K562 (cell line): ENCODE measurements at regions not wholly inside any gene's neighbourhood (a gene's known extent, or its start where the extent isn't known, plus 50 kb on each side); places are given as distances from the start of the nearest gene placed in this dataset.

Source experiments
- ATAC-seq: fragments of 200-7000 bp; cut with Tn5 transposase; 3 replicates; pipeline ENCODE4 v1.9.1; 2020; ENCODE audit warnings: moderate library complexity
- BruUV-seq: library from RNA; stranded (reverse); fragments of 400-500 nt; replicated peaks from 2 replicates; lab custom pipeline; 2021; lab: Mats Ljungman, UMichigan
- CTCF ChIA-PET: fragments of 300-600 bp; formaldehyde crosslinking; extraction: SDS; loops from one replicate; lab custom pipeline; 2021; ENCODE audit warnings: low intra/inter-chr PET ratio; lab: Yijun Ruan, JAX
- POLR2A ChIA-PET: fragments of 300-600, 350-650 bp; sonication (Branson Sonifier 250); formaldehyde crosslinking; extraction: SDS; loops from one replicate; lab custom pipeline; 2021; ENCODE audit warnings: antibody characterized with exemption, inconsistent platforms; lab: Yijun Ruan, JAX
- DNase-seq, 4 experiments: peaks; one replicate each; pipeline versions ENCODE4 v3.0.0 to v3.0.0-alpha.2; 2011 to 2018; ENCODE audit warnings: low spot score in 3 of 4, mixed read lengths in 3 of 4; ENCODE audit errors: extremely low read depth in 1 of 4
- FAIRE-seq: peaks from 2 replicates; lab custom pipeline; 2011; peaks lifted over from hg19 to GRCh38; lab: Jason Lieb, UNC
- H2AFZ ChIP-seq: 2 replicates; pipeline ENCODE4 v1.6.0; 2011; ENCODE audit warnings: low read depth, low read length, control low read depth, inconsistent platforms
- H3K27ac ChIP-seq: fragments of 200-600 bp; 3 replicates; pipeline ENCODE4 v1.8.0; 2011; ENCODE audit warnings: low read depth, mild to moderate bottlenecking, control low read depth, inconsistent platforms, low read length, moderate library complexity, mixed read lengths; ENCODE audit errors: extremely low read depth
- H3K27me3 ChIP-seq, 2 experiments: fragments of 300-600 bp in 1 of 2; 2 replicates in 1 of 2; 3 replicates in 1 of 2; pipeline versions ENCODE4 v1.6.0 to v1.8.0; 2011; ENCODE audit warnings: inconsistent platforms in 2 of 2, low read length in 2 of 2, mild to moderate bottlenecking in 1 of 2, mixed read lengths in 1 of 2, moderate library complexity in 1 of 2; ENCODE audit not compliant: control insufficient read depth in 2 of 2, insufficient read depth in 2 of 2
- H3K36me3 ChIP-seq: fragments of 300-600 bp; 3 replicates; pipeline ENCODE4 v1.8.0; 2011; ENCODE audit warnings: mild to moderate bottlenecking, low read length, inconsistent platforms; ENCODE audit not compliant: control insufficient read depth, insufficient read depth
- H3K4me1 ChIP-seq, 2 experiments: fragments of 200-600 bp in 1 of 2; replicated peaks in 1 of 2; 2 replicates in 1 of 2; 3 replicates in 1 of 2; pipeline versions ENCODE4 v1.5.1 to v1.8.0; 2011; ENCODE audit warnings: inconsistent platforms in 2 of 2, low read length in 2 of 2, mild to moderate bottlenecking in 1 of 2, mixed read lengths in 1 of 2, moderate library complexity in 1 of 2; ENCODE audit not compliant: control insufficient read depth in 2 of 2, insufficient read depth in 2 of 2
- H3K4me2 ChIP-seq: 2 replicates; pipeline ENCODE4 v1.6.1; 2011; ENCODE audit warnings: low read length, control low read depth, inconsistent platforms, mixed read lengths; ENCODE audit not compliant: insufficient read depth
- H3K4me3 ChIP-seq: fragments of 200-600 bp; sonication (generic), shearing (Covaris generic); 2 replicates; pipeline ENCODE4 v1.5.1; 2016; ENCODE audit warnings: control low read depth, inconsistent platforms
- H3K79me2 ChIP-seq: fragments of 200-600 bp; 3 replicates; pipeline ENCODE4 v1.8.0; 2011; ENCODE audit warnings: low read length, inconsistent platforms; ENCODE audit not compliant: control insufficient read depth, insufficient read depth
- H3K9ac ChIP-seq, 2 experiments: 2 replicates each; pipeline versions ENCODE4 v1.6.0 to v1.6.1; 2011; ENCODE audit warnings: low read depth in 2 of 2, low read length in 2 of 2, control low read depth in 1 of 2, inconsistent platforms in 1 of 2, mild to moderate bottlenecking in 1 of 2, mixed read lengths in 1 of 2; ENCODE audit not compliant: insufficient read depth in 1 of 2
- H3K9me1 ChIP-seq: one replicate; pipeline ENCODE4 v1.6.0; 2011; ENCODE audit warnings: inconsistent platforms, mild to moderate bottlenecking, low read length, moderate library complexity; ENCODE audit not compliant: control insufficient read depth, insufficient read depth
- H3K9me3 ChIP-seq: replicated peaks from 2 replicates; pipeline ENCODE4 v1.5.1; 2011; ENCODE audit warnings: low read depth, low read length, inconsistent platforms; ENCODE audit not compliant: control insufficient read depth, insufficient read depth
- H4K20me1 ChIP-seq: replicated peaks from 2 replicates; pipeline ENCODE4 v1.6.1; 2011; ENCODE audit warnings: low read length, inconsistent platforms, mixed read lengths; ENCODE audit not compliant: control insufficient read depth, insufficient read depth
- CBFA2T3 ChIP-seq: fragments of 450-650 bp; IDR thresholded peaks from 2 replicates; pipeline ENCODE4 v1.6.1; 2017
- FOXA1 ChIP-seq: fragments of 450-650 bp; IDR thresholded peaks from 2 replicates; pipeline ENCODE4 v1.6.1; 2016; ENCODE audit warnings: mild to moderate bottlenecking, borderline replicate concordance
- FOXJ2 ChIP-seq: fragments of 200-800 bp; sonication (Bioruptor generic); IDR thresholded peaks from 2 replicates; pipeline ENCODE4 v1.6.1; 2016; ENCODE audit warnings: missing genetic modification characterization, missing compliant biosample characterization
- FOXP1 ChIP-seq: sonication (generic); formaldehyde crosslinking; IDR thresholded peaks from 2 replicates; pipeline ENCODE4 v1.8.0; 2022; ENCODE audit warnings: mild to moderate bottlenecking, missing genetic modification reagents
- HMGXB4 ChIP-seq: sonication (generic); formaldehyde crosslinking; IDR thresholded peaks from 2 replicates; pipeline ENCODE4 v1.8.1; 2023; ENCODE audit warnings: mild to moderate bottlenecking, missing genetic modification reagents
- MAFF ChIP-seq: IDR thresholded peaks from 2 replicates; pipeline ENCODE4 v1.6.1; 2012; ENCODE audit warnings: low read length, improper control_type of control experiment
- MAFG ChIP-seq: fragments of 450-650 bp; conservative IDR thresholded peaks from 2 replicates; pipeline ENCODE4 v1.6.1; 2016; ENCODE audit warnings: missing genetic modification characterization, missing compliant biosample characterization
- MAFK ChIP-seq: IDR thresholded peaks from 2 replicates; pipeline ENCODE4 v1.6.1; 2011; ENCODE audit warnings: low read length, improper control_type of control experiment
- SRSF7 ChIP-seq: fragments of 200-400 bp; formaldehyde crosslinking; optimal IDR thresholded peaks from 2 replicates; pipeline ENCODE3; 2017; ENCODE audit warnings: mild to moderate bottlenecking, low read depth, low read length
- SUPT5H ChIP-seq: fragments of 450-650 bp; IDR thresholded peaks from 2 replicates; pipeline ENCODE4 v1.6.1; 2016
- XRCC3 ChIP-seq: fragments of 450-650 bp; IDR thresholded peaks from 2 replicates; pipeline ENCODE4 v1.6.1; 2017; ENCODE audit warnings: mild to moderate bottlenecking, moderate library complexity
- ZBTB11 ChIP-seq, 3 experiments: fragments of 200-800 bp in 1 of 3; fragments of 250-450 bp in 1 of 3; fragments of 450-650 bp in 1 of 3; sonication (Bioruptor Pico) in 1 of 3; sonication (Bioruptor generic) in 1 of 3; formaldehyde crosslinking in 1 of 3; IDR thresholded peaks; 2 replicates each; pipeline versions ENCODE4 v1.6.1 to v1.8.0; 2016 to 2022; ENCODE audit warnings: mild to moderate bottlenecking in 2 of 3, missing genetic modification characterization in 2 of 3, missing compliant biosample characterization in 1 of 3, moderate library complexity in 1 of 3
- ZNF316 ChIP-seq: fragments of 450-650 bp; IDR thresholded peaks from 2 replicates; pipeline ENCODE4 v1.6.1; 2016
- WGBS: fragments of 100-300 bp; shearing (Covaris generic); methylation state at CpG from one replicate; pipeline ENCODE4 v1.1.6; 2016; ENCODE audit warnings: low coverage, mixed read lengths; ENCODE audit not compliant: insufficient coverage; ENCODE audit errors: missing lambda C conversion rate; 5-methylcytosine and 5-hydroxymethylcytosine counted together
- in situ Hi-C: fragments of 300-500 bp; cut with MboI; formaldehyde crosslinking; loops from 4 replicates; pipeline ENCODE4 v1.15.0; 2018; ENCODE audit warnings: inconsistent platforms, mixed read lengths
- intact Hi-C: fragments of 100-400 bp; cut with micrococcal nuclease; formaldehyde crosslinking; loops from 2 replicates; pipeline ENCODE4 v1.14.2; 2022

- in situ Hi-C loops, result no loop called here
- POLR2A ChIA-PET, result no interaction called here
Observed at GRCh38 chr4:189548484-189549125, 392.1 kb upstream of the FRG1 start.

More at GRCh38 chr4:189548484-189549125, 392.1 kb upstream of the FRG1 start:
- Histone ChIP-seq H3K27ac (no peak overlapping the region), H4K20me1 (no peaks in the 10 kb centered on the region), H3K9me1 (no peaks in the 10 kb centered on the region), H3K36me3 (no peaks in the 10 kb centered on the region), H2AFZ (no peak overlapping the region), H3K27me3 (no peaks in the 10 kb centered on the region), H3K4me3 (no peak overlapping the region), H3K9me3 (no peaks in the 10 kb centered on the region), H3K9ac (no peak overlapping the region), H3K4me1 (no peaks in the 10 kb centered on the region), H3K79me2 (no peaks in the 10 kb centered on the region), H3K4me2 (no peak overlapping the region)
- DNase-seq (no peak), FAIRE-seq (no peak), ATAC-seq (no peak)
- intact Hi-C loops, result no loop called here
- WGBS, result 0% methylated on average over 5 of the region's 6 CpGs
- CTCF ChIA-PET, result no interaction called here
- TF ChIP-seq ZNF316 (peak; percentile 20; the same call in 1 of the 2 replicates), SRSF7 (no peak), MAFG (tag) (no peak; the same call in 1 of the 2 replicates), SUPT5H (no peak), MAFK (peak; percentile 37; the same call in 1 of the 2 replicates), MAFF (0 out of 2 replicates have a peak, but pooled peaks have one; percentile 44), XRCC3 (no peak), CBFA2T3 (no peak), FOXA1 (no peak), FOXJ2 (tag) (no peak), ZBTB11 (CRISPR knock-in tag; IDR thresholded peaks at IDR 0.05) (no peak), HMGXB4 (CRISPR knock-in tag) (no peak), FOXP1 (CRISPR knock-in tag) (no peak)
- BruUV-seq, result no TSS peak
